ENCODE measurements at regions not wholly inside any gene's neighbourhood (a gene's known extent, or its start where the extent isn't known, plus 50 kb on each side); places are given as distances from the start of the nearest gene placed in this dataset.

GRCh38 chr1:68373173-68373572, 76.6 kb downstream of the RPE65 start:
- H3K79me2 ChIP-seq (ENCODE audit: insufficient read depth): no peaks in the 10 kb centered on the region
- H3K4me1 ChIP-seq (ENCODE audit: insufficient read depth): peaks cover 22% of the 10 kb centered on the region
- H3F3A ChIP-seq (ENCODE audit: insufficient read depth): peaks cover 14% of the 10 kb centered on the region
- H3K36me3 ChIP-seq (ENCODE audit: low read depth): no peaks in the 10 kb centered on the region
- H3K9ac ChIP-seq: no peak overlapping the region
- DNase-seq: no peak
- H4K20me1 ChIP-seq (ENCODE audit: insufficient read depth): no peaks in the 10 kb centered on the region
- no peak for TF ChIP-seq EZH2phosphoT487 (IDR thresholded peaks at IDR 0.05; ENCODE audit: insufficient read depth, low read depth)
- no peak overlapping the region for H3K4me3 ChIP-seq
- no peak overlapping the region for H2AFZ ChIP-seq
- in situ Hi-C loops (cut with MboI): no loop called here
- H3K9me2 ChIP-seq (ENCODE audit: insufficient read depth): no peaks in the 10 kb centered on the region
- 96% methylated on average over 17 to 18 of the region's 18 CpGs for WGBS, 2 experiments (ENCODE audit: low coverage in 1 of 2, low lambda C conversion rate in 2 of 2, missing lambda C conversion rate in 2 of 2)
- H3K4me2 ChIP-seq (ENCODE audit: unreplicated experiment): no peak overlapping the region
- no peaks in the 10 kb centered on the region for H3K9me3 ChIP-seq (ENCODE audit: low read depth)
- no peak overlapping the region for H3K27ac ChIP-seq
- H3K27me3 ChIP-seq (replicated peaks; ENCODE audit: insufficient read depth): no peaks in the 10 kb centered on the region

DNA sequence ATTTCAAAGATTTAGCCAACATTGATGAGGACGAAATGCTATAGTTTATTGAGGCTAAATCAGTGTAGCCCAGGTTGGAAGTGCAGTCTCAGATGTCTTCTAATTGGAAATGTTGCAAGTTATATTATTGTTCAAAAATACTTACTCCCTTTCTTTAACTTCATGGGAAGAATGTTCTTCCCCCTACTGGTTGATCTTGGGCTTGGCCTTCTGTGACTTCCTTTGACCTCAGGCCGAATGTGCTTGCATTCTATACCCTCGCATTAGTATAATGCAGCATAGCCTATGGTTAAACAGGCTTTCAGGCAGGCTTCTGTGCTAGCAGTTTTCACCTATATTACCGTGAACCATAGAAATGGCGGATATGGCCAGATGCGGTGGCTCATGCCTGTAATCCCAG, 77.3 kb downstream of the RPE65 start:
- Histone ChIP-seq H3K4me1 (ENCODE audit: insufficient read depth) (peaks cover 15% of the 10 kb centered on the region), H4K20me1 (ENCODE audit: insufficient read depth) (no peaks in the 10 kb centered on the region), H3K79me2 (ENCODE audit: insufficient read depth) (no peaks in the 10 kb centered on the region), H3F3A (ENCODE audit: insufficient read depth) (peaks cover 7% of the 10 kb centered on the region), H3K27me3 (replicated peaks; ENCODE audit: insufficient read depth) (no peaks in the 10 kb centered on the region), H2AFZ (no peak overlapping the region), H3K36me3 (ENCODE audit: low read depth) (no peaks in the 10 kb centered on the region), H3K27ac (no peak overlapping the region), H3K9ac (no peak overlapping the region), H3K9me3 (ENCODE audit: low read depth) (no peaks in the 10 kb centered on the region), H3K4me2 (ENCODE audit: unreplicated experiment) (no peak overlapping the region), H3K4me3 (no peak overlapping the region), H3K9me2 (ENCODE audit: insufficient read depth) (no peaks in the 10 kb centered on the region)
- no peak for DNase-seq
- no peak for TF ChIP-seq EZH2 (IDR thresholded peaks at IDR 0.05; ENCODE audit: insufficient read depth, poor library complexity, severe bottlenecking)
- TF ChIP-seq EZH2phosphoT487 (IDR thresholded peaks at IDR 0.05; ENCODE audit: insufficient read depth, low read depth): no peak
- 96 to 97% methylated on average over 6 of the region's 6 CpGs for WGBS, 2 experiments (ENCODE audit: low coverage in 1 of 2, low lambda C conversion rate in 2 of 2, missing lambda C conversion rate in 2 of 2)
- in situ Hi-C loops (cut with MboI): no loop called here

- Histone ChIP-seq H3F3A (ENCODE audit: insufficient read depth) (no peaks in the 10 kb centered on the region), H3K79me2 (ENCODE audit: insufficient read depth) (no peaks in the 10 kb centered on the region), H3K9ac (no peak overlapping the region), H3K4me1 (ENCODE audit: insufficient read depth) (peaks cover under 1% of the 10 kb centered on the region; the same call in 1 of the 2 replicates), H4K20me1 (ENCODE audit: insufficient read depth) (no peaks in the 10 kb centered on the region), H2AFZ (no peak overlapping the region), H3K36me3 (ENCODE audit: low read depth) (no peaks in the 10 kb centered on the region), H3K4me3 (no peak overlapping the region), H3K27me3 (replicated peaks; ENCODE audit: insufficient read depth) (no peaks in the 10 kb centered on the region), H3K9me2 (ENCODE audit: insufficient read depth) (no peaks in the 10 kb centered on the region), H3K9me3 (ENCODE audit: low read depth) (no peaks in the 10 kb centered on the region), H3K27ac (no peak overlapping the region), H3K4me2 (ENCODE audit: unreplicated experiment) (no peak overlapping the region)
- TF ChIP-seq EZH2 (IDR thresholded peaks at IDR 0.05; ENCODE audit: insufficient read depth, poor library complexity, severe bottlenecking) (no peak), EZH2phosphoT487 (IDR thresholded peaks at IDR 0.05; ENCODE audit: insufficient read depth, low read depth) (no peak)
- no peak for DNase-seq
- in situ Hi-C loops (cut with MboI): no loop called here
- 36 to 51% methylated on average over 1 of the region's 1 CpG for WGBS, 2 experiments (ENCODE audit: low coverage in 1 of 2, low lambda C conversion rate in 2 of 2, missing lambda C conversion rate in 2 of 2)
These were observed 79.4 kb downstream of the RPE65 start for GRCh38 chr1:68370101-68370915.

GRCh38 chr1:68366572-68366971, 83.2 kb downstream of the RPE65 start:
- WGBS, 2 experiments (ENCODE audit: low coverage in 1 of 2, low lambda C conversion rate in 2 of 2, missing lambda C conversion rate in 2 of 2): 76 to 83% methylated on average over 5 of the region's 5 CpGs

More at GRCh38 chr1:68366572-68366971, 83.2 kb downstream of the RPE65 start:
- no peak overlapping the region for H3K4me2 ChIP-seq (ENCODE audit: unreplicated experiment)
- H3K27ac ChIP-seq: no peak overlapping the region
- H4K20me1 ChIP-seq (ENCODE audit: insufficient read depth): no peaks in the 10 kb centered on the region
- H3F3A ChIP-seq (ENCODE audit: insufficient read depth): no peaks in the 10 kb centered on the region
- no peaks in the 10 kb centered on the region for H3K9me3 ChIP-seq (ENCODE audit: low read depth)
- DNase-seq: no peak
- no peak overlapping the region for H2AFZ ChIP-seq
- no peaks in the 10 kb centered on the region for H3K9me2 ChIP-seq (ENCODE audit: insufficient read depth)
- H3K4me1 ChIP-seq (ENCODE audit: insufficient read depth): no peaks in the 10 kb centered on the region
- TF ChIP-seq EZH2 (IDR thresholded peaks at IDR 0.05; ENCODE audit: insufficient read depth, poor library complexity, severe bottlenecking): no peak
- TF ChIP-seq EZH2phosphoT487 (IDR thresholded peaks at IDR 0.05; ENCODE audit: insufficient read depth, low read depth): no peak
- no peaks in the 10 kb centered on the region for H3K36me3 ChIP-seq (ENCODE audit: low read depth)
- no peak overlapping the region for H3K9ac ChIP-seq
- H3K27me3 ChIP-seq (replicated peaks; ENCODE audit: insufficient read depth): no peaks in the 10 kb centered on the region
- H3K79me2 ChIP-seq (ENCODE audit: insufficient read depth): no peaks in the 10 kb centered on the region
- in situ Hi-C loops (cut with MboI): no loop called here
- H3K4me3 ChIP-seq: no peak overlapping the region
